HEK293 (cell line): ENCODE measurements at regions not wholly inside any gene's neighbourhood (a gene's known extent, or its start where the extent isn't known, plus 50 kb on each side); places are given as distances from the start of the nearest gene placed in this dataset.

Experiments
- EGR2 ChIP-seq: fragments of 450-650 bp; formaldehyde crosslinking; IDR thresholded peaks from 2 replicates; pipeline ENCODE4 v1.5.1; 2016; ENCODE audit warnings: low read depth, missing biosample characterization, missing genetic modification characterization
- KLF10 ChIP-seq: fragments of 450-650 bp; IDR thresholded peaks from 2 replicates; pipeline ENCODE4 v1.5.1; 2018; ENCODE audit warnings: missing biosample characterization, mild to moderate bottlenecking, missing genetic modification characterization
- KLF16 ChIP-seq: fragments of 450-650 bp; formaldehyde crosslinking; IDR thresholded peaks from 2 replicates; pipeline ENCODE4 v1.5.1; 2017; ENCODE audit warnings: missing biosample characterization, missing genetic modification characterization
- ZNF23 ChIP-seq: fragments of 450-650 bp; formaldehyde crosslinking; IDR thresholded peaks from 2 replicates; pipeline ENCODE4 v1.5.1; 2016; ENCODE audit warnings: missing biosample characterization, missing genetic modification characterization, borderline replicate concordance
- ZNF274 ChIP-seq, 2 experiments: fragments of 200-500 bp in 1 of 2; fragments of 450-650 bp in 1 of 2; sonication (Bioruptor generic) in 1 of 2; formaldehyde crosslinking in 1 of 2; IDR thresholded peaks; 2 replicates each; pipeline versions ENCODE4 v1.5.1 to v1.6.1; 2014 to 2016; ENCODE audit warnings: borderline replicate concordance in 1 of 2, inconsistent platforms in 1 of 2, low read length in 1 of 2, missing biosample characterization in 1 of 2, missing genetic modification characterization in 1 of 2
- ZNF621 ChIP-seq: fragments of 450-650 bp; formaldehyde crosslinking; IDR thresholded peaks from 2 replicates; pipeline ENCODE4 v1.5.1; 2017; ENCODE audit warnings: missing biosample characterization, missing genetic modification characterization
- TF ChIP-seq, protein P1 (sequence below): fragments of 450-650 bp; formaldehyde crosslinking; IDR thresholded peaks from 2 replicates; pipeline ENCODE4 v1.5.1; 2016; ENCODE audit warnings: missing biosample characterization, missing genetic modification characterization
- TF ChIP-seq, protein P2 (sequence below): fragments of 450-650 bp; formaldehyde crosslinking; IDR thresholded peaks from 2 replicates; pipeline ENCODE4 v1.5.1; 2016; ENCODE audit warnings: missing biosample characterization, missing genetic modification characterization, low read depth

GRCh38 chr6:164243949-164244348 is 829.4 kb downstream of the QKI start:
- TF ChIP-seq, protein P1, sequence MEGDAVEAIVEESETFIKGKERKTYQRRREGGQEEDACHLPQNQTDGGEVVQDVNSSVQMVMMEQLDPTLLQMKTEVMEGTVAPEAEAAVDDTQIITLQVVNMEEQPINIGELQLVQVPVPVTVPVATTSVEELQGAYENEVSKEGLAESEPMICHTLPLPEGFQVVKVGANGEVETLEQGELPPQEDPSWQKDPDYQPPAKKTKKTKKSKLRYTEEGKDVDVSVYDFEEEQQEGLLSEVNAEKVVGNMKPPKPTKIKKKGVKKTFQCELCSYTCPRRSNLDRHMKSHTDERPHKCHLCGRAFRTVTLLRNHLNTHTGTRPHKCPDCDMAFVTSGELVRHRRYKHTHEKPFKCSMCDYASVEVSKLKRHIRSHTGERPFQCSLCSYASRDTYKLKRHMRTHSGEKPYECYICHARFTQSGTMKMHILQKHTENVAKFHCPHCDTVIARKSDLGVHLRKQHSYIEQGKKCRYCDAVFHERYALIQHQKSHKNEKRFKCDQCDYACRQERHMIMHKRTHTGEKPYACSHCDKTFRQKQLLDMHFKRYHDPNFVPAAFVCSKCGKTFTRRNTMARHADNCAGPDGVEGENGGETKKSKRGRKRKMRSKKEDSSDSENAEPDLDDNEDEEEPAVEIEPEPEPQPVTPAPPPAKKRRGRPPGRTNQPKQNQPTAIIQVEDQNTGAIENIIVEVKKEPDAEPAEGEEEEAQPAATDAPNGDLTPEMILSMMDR (tag by site-specific recombination): no peak
- TF ChIP-seq, protein P2, sequence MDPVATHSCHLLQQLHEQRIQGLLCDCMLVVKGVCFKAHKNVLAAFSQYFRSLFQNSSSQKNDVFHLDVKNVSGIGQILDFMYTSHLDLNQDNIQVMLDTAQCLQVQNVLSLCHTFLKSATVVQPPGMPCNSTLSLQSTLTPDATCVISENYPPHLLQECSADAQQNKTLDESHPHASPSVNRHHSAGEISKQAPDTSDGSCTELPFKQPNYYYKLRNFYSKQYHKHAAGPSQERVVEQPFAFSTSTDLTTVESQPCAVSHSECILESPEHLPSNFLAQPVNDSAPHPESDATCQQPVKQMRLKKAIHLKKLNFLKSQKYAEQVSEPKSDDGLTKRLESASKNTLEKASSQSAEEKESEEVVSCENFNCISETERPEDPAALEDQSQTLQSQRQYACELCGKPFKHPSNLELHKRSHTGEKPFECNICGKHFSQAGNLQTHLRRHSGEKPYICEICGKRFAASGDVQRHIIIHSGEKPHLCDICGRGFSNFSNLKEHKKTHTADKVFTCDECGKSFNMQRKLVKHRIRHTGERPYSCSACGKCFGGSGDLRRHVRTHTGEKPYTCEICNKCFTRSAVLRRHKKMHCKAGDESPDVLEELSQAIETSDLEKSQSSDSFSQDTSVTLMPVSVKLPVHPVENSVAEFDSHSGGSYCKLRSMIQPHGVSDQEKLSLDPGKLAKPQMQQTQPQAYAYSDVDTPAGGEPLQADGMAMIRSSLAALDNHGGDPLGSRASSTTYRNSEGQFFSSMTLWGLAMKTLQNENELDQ (tag by site-specific recombination): no peak
- TF ChIP-seq ZNF621 (tag by site-specific recombination): no peak
- TF ChIP-seq ZNF23 (tag by site-specific recombination): no peak
- peak; percentile 45; the same call in 1 of the 2 replicates for TF ChIP-seq EGR2 (tag by site-specific recombination)
- TF ChIP-seq KLF16 (tag by site-specific recombination): no peak
- TF ChIP-seq ZNF274 (IDR thresholded peaks at IDR 0.05; ENCODE audit: low read length): no peak
- no peak for TF ChIP-seq ZNF274 (tag by site-specific recombination; IDR thresholded peaks at IDR 0.05; ENCODE audit: borderline replicate concordance)
- no peak for TF ChIP-seq KLF10 (tag by site-specific recombination)
